H9 (cell line): ENCODE measurements at regions not wholly inside any gene's neighbourhood (a gene's known extent, or its start where the extent isn't known, plus 50 kb on each side); places are given as distances from the start of the nearest gene placed in this dataset.

Source experiments
- DNase-seq: peaks from one replicate; pipeline ENCODE4 v3.0.0-alpha.2; 2017
- H2AFZ ChIP-seq: one replicate; pipeline ENCODE4 v1.6.1; 2013; ENCODE audit warnings: mild to moderate bottlenecking, low read length, control low read depth, moderate library complexity
- H2AK5ac ChIP-seq: 2 replicates; pipeline ENCODE4 v1.6.1; 2013; ENCODE audit warnings: low read length, control low read depth, mixed read lengths; ENCODE audit not compliant: insufficient read length
- H2BK120ac ChIP-seq: one replicate; pipeline ENCODE4 v1.6.1; 2013; ENCODE audit warnings: low read depth, mild to moderate bottlenecking, low read length, control low read depth, inconsistent platforms; ENCODE audit not compliant: poor library complexity, severe bottlenecking
- H2BK12ac ChIP-seq: 2 replicates; pipeline ENCODE4 v1.6.1; 2013; ENCODE audit warnings: low read length, control low read depth, mixed read lengths, low read depth; ENCODE audit not compliant: insufficient read length
- H2BK15ac ChIP-seq: 2 replicates; pipeline ENCODE4 v1.6.1; 2013; ENCODE audit warnings: low read depth, low read length, control low read depth
- H2BK20ac ChIP-seq: one replicate; pipeline ENCODE4 v1.6.1; 2013; ENCODE audit warnings: low read depth, mild to moderate bottlenecking, low read length, control low read depth, inconsistent platforms; ENCODE audit not compliant: poor library complexity, severe bottlenecking
- H2BK5ac ChIP-seq: 2 replicates; pipeline ENCODE4 v1.6.1; 2013; ENCODE audit warnings: low read length, control low read depth, mixed read lengths; ENCODE audit not compliant: insufficient read length
- H3K14ac ChIP-seq: 2 replicates; pipeline ENCODE4 v1.6.1; 2013; ENCODE audit warnings: low read length, control low read depth; ENCODE audit not compliant: insufficient read depth
- H3K18ac ChIP-seq: 2 replicates; pipeline ENCODE4 v1.6.1; 2013; ENCODE audit warnings: low read depth, mild to moderate bottlenecking, mixed read lengths, low read length, control low read depth; ENCODE audit not compliant: insufficient read length
- H3K23ac ChIP-seq: 2 replicates; pipeline ENCODE4 v1.6.1; 2013; ENCODE audit warnings: low read length, control low read depth, mixed read lengths, low read depth; ENCODE audit not compliant: insufficient read length
- H3K23me2 ChIP-seq: 2 replicates; pipeline ENCODE4 v1.6.1; 2013; ENCODE audit warnings: low read depth, mild to moderate bottlenecking, mixed read lengths, low read length, control low read depth; ENCODE audit not compliant: insufficient read length, poor library complexity, severe bottlenecking
- H3K27ac ChIP-seq: 2 replicates; pipeline ENCODE4 v1.5.1; 2013; ENCODE audit warnings: low read length, control low read depth, mixed read lengths, low read depth; ENCODE audit not compliant: insufficient read length
- H3K27me3 ChIP-seq: 2 replicates; pipeline ENCODE4 v1.6.1; 2013; ENCODE audit warnings: low read length, control low read depth, inconsistent platforms; ENCODE audit not compliant: insufficient read depth
- H3K4ac ChIP-seq: 2 replicates; pipeline ENCODE4 v1.6.1; 2013; ENCODE audit warnings: low read depth, mild to moderate bottlenecking, control low read depth, inconsistent platforms, low read length, moderate library complexity
- H3K4me1 ChIP-seq: 2 replicates; pipeline ENCODE4 v1.6.1; 2013; ENCODE audit warnings: low read length, control low read depth, inconsistent platforms; ENCODE audit not compliant: insufficient read depth
- H3K4me2 ChIP-seq: 2 replicates; pipeline ENCODE4 v1.6.1; 2013; ENCODE audit warnings: low read length, control low read depth, mixed read lengths; ENCODE audit not compliant: insufficient read length, insufficient read depth
- H3K56ac ChIP-seq: 2 replicates; pipeline ENCODE4 v1.6.1; 2013; ENCODE audit warnings: low read depth, mild to moderate bottlenecking, mixed read lengths, low read length, control low read depth; ENCODE audit not compliant: insufficient read length
- H3K79me1 ChIP-seq: 2 replicates; pipeline ENCODE4 v1.6.1; 2013; ENCODE audit warnings: low read depth, mild to moderate bottlenecking, moderate library complexity, low read length, control low read depth, inconsistent platforms; ENCODE audit not compliant: insufficient read depth, poor library complexity, severe bottlenecking
- H3K79me2 ChIP-seq: 2 replicates; pipeline ENCODE4 v1.6.1; 2013; ENCODE audit warnings: low read length, control low read depth, inconsistent platforms; ENCODE audit not compliant: insufficient read depth
- H3K9ac ChIP-seq: 2 replicates; pipeline ENCODE4 v1.6.1; 2013; ENCODE audit warnings: low read length, control low read depth, mixed read lengths; ENCODE audit not compliant: insufficient read length; ENCODE audit errors: extremely low read depth
- H3K9me3 ChIP-seq: one replicate; pipeline ENCODE4 v1.6.1; 2013; ENCODE audit warnings: low read depth, low read length, inconsistent platforms; ENCODE audit not compliant: control insufficient read depth
- H3T11ph ChIP-seq: one replicate; pipeline ENCODE4 v1.6.1; 2013; ENCODE audit warnings: mild to moderate bottlenecking, low read length, control low read depth, inconsistent platforms
- H4K20me1 ChIP-seq: one replicate; pipeline ENCODE4 v1.6.1; 2013; ENCODE audit not compliant: control insufficient read depth, insufficient read length, insufficient read depth
- H4K5ac ChIP-seq: 2 replicates; pipeline ENCODE4 v1.6.1; 2013; ENCODE audit warnings: low read depth, mild to moderate bottlenecking, mixed read lengths, low read length, control low read depth; ENCODE audit not compliant: insufficient read length
- H4K8ac ChIP-seq: replicated peaks from 2 replicates; pipeline ENCODE4 v1.6.1; 2013; ENCODE audit warnings: low read length, control low read depth, mixed read lengths, low read depth; ENCODE audit not compliant: insufficient read length
- H4K91ac ChIP-seq: 2 replicates; pipeline ENCODE4 v1.6.1; 2013; ENCODE audit warnings: low read depth, mild to moderate bottlenecking, moderate library complexity, mixed read lengths, low read length, control low read depth; ENCODE audit not compliant: insufficient read length
- H3K27ac Mint-ChIP-seq, 3 experiments: 2 replicates in 2 of 3; 3 replicates in 1 of 3; pipeline ENCODE4 v1.8.0; 2020 to 2021; ENCODE audit warnings: mixed read lengths in 3 of 3, mild to moderate bottlenecking in 1 of 3, moderate library complexity in 1 of 3
- H3K27me3 Mint-ChIP-seq: 2 replicates; pipeline ENCODE4 v1.8.0; 2021; ENCODE audit warnings: low read depth, mild to moderate bottlenecking, moderate library complexity, mixed read lengths
- H3K36me3 Mint-ChIP-seq, 3 experiments: 2 replicates in 2 of 3; 3 replicates in 1 of 3; pipeline ENCODE4 v1.8.0; 2020 to 2021; ENCODE audit warnings: low read depth in 3 of 3, mixed read lengths in 3 of 3; ENCODE audit not compliant: insufficient read depth in 1 of 3
- H3K4me1 Mint-ChIP-seq, 2 experiments: 2 replicates each; pipeline ENCODE4 v1.8.0; 2020; ENCODE audit warnings: mixed read lengths in 2 of 2
- H3K4me3 Mint-ChIP-seq, 2 experiments: 2 replicates in 1 of 2; 3 replicates in 1 of 2; pipeline ENCODE4 v1.8.0; 2020 to 2021; ENCODE audit warnings: mild to moderate bottlenecking in 2 of 2, mixed read lengths in 2 of 2, moderate library complexity in 1 of 2
- H3K9me3 Mint-ChIP-seq, 2 experiments: 2 replicates in 1 of 2; 3 replicates in 1 of 2; pipeline ENCODE4 v1.8.0; 2020; ENCODE audit warnings: mild to moderate bottlenecking in 2 of 2, mixed read lengths in 2 of 2, moderate library complexity in 1 of 2
- WGBS: extraction: QIAGEN DNeasy Blood & Tissue Kit; methylation state at CpG from one replicate; pipeline ENCODE4 v1.1.7; 2013; ENCODE audit warnings: missing lambda C conversion rate, low lambda C conversion rate, mixed read lengths; ENCODE audit not compliant: insufficient read length; ENCODE audit errors: extremely low coverage; 5-methylcytosine and 5-hydroxymethylcytosine counted together
- TF ChIP-seq, protein P1 (sequence below): fragments of 200-600 bp; sonication (generic); conservative IDR thresholded peaks from 3 replicates; pipeline ENCODE4 v1.8.0; 2021; ENCODE audit warnings: antibody characterized with exemption, mild to moderate bottlenecking

- no peak overlapping the region for H3K27ac Mint-ChIP-seq
- no CpG with 5 or more reads among the region's 4 CpGs for WGBS
Observed at GRCh38 chr12:88904705-88905104, 324.4 kb upstream of the KITLG start.

More at GRCh38 chr12:88904705-88905104, 324.4 kb upstream of the KITLG start:
- Histone ChIP-seq H3T11ph (no peak overlapping the region), H2BK120ac (no peak overlapping the region), H4K5ac (no peak overlapping the region), H2BK15ac (no peak overlapping the region), H3K23me2 (no peaks in the 10 kb centered on the region), H3K27ac (no peak overlapping the region), H3K4me2 (no peak overlapping the region), H3K4ac (no peak overlapping the region), H3K56ac (no peak overlapping the region), H4K91ac (no peak overlapping the region), H2BK5ac (no peak overlapping the region), H4K20me1 (no peaks in the 10 kb centered on the region), H3K23ac (no peak overlapping the region), H3K14ac (no peak overlapping the region), H3K18ac (no peak overlapping the region), H3K79me2 (no peaks in the 10 kb centered on the region), H3K27me3 (no peaks in the 10 kb centered on the region), H2BK20ac (no peak overlapping the region), H3K4me1 (no peaks in the 10 kb centered on the region), H2AK5ac (no peak overlapping the region), H3K9me3 (no peaks in the 10 kb centered on the region), H4K8ac (no peak overlapping the region), H3K9ac (no peak overlapping the region), H2BK12ac (no peak overlapping the region), H3K79me1 (no peaks in the 10 kb centered on the region), H2AFZ (no peak overlapping the region)
- Mint-ChIP-seq H3K27me3 (no peaks in the 10 kb centered on the region), H3K9me3 (no peaks in the 10 kb centered on the region), H3K36me3 (no peaks in the 10 kb centered on the region), H3K4me1 (no peaks in the 10 kb centered on the region), H3K4me3 (no peak overlapping the region)
- TF ChIP-seq, protein P1, sequence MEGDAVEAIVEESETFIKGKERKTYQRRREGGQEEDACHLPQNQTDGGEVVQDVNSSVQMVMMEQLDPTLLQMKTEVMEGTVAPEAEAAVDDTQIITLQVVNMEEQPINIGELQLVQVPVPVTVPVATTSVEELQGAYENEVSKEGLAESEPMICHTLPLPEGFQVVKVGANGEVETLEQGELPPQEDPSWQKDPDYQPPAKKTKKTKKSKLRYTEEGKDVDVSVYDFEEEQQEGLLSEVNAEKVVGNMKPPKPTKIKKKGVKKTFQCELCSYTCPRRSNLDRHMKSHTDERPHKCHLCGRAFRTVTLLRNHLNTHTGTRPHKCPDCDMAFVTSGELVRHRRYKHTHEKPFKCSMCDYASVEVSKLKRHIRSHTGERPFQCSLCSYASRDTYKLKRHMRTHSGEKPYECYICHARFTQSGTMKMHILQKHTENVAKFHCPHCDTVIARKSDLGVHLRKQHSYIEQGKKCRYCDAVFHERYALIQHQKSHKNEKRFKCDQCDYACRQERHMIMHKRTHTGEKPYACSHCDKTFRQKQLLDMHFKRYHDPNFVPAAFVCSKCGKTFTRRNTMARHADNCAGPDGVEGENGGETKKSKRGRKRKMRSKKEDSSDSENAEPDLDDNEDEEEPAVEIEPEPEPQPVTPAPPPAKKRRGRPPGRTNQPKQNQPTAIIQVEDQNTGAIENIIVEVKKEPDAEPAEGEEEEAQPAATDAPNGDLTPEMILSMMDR, result no peak
- DNase-seq, result no peak
